Erythroblast (primary cell): ENCODE measurements at regions not wholly inside any gene's neighbourhood (a gene's known extent, or its start where the extent isn't known, plus 50 kb on each side); places are given as distances from the start of the nearest gene placed in this dataset.

ENCODE experiments used
- DNase-seq, 2 experiments: peaks; one replicate each; lab custom pipeline; 2025; lab: John Stamatoyannopoulos, UW
- GATA1 ChIP-seq: IDR thresholded peaks from 2 replicates; pipeline ENCODE4 v1.6.1; 2011; ENCODE audit warnings: low read depth, mild to moderate bottlenecking, control low read depth, low read length, moderate library complexity
- POLR2A ChIP-seq: IDR thresholded peaks from 2 replicates; pipeline ENCODE4 v1.6.1; 2011; ENCODE audit warnings: mild to moderate bottlenecking, low read length

DNA sequence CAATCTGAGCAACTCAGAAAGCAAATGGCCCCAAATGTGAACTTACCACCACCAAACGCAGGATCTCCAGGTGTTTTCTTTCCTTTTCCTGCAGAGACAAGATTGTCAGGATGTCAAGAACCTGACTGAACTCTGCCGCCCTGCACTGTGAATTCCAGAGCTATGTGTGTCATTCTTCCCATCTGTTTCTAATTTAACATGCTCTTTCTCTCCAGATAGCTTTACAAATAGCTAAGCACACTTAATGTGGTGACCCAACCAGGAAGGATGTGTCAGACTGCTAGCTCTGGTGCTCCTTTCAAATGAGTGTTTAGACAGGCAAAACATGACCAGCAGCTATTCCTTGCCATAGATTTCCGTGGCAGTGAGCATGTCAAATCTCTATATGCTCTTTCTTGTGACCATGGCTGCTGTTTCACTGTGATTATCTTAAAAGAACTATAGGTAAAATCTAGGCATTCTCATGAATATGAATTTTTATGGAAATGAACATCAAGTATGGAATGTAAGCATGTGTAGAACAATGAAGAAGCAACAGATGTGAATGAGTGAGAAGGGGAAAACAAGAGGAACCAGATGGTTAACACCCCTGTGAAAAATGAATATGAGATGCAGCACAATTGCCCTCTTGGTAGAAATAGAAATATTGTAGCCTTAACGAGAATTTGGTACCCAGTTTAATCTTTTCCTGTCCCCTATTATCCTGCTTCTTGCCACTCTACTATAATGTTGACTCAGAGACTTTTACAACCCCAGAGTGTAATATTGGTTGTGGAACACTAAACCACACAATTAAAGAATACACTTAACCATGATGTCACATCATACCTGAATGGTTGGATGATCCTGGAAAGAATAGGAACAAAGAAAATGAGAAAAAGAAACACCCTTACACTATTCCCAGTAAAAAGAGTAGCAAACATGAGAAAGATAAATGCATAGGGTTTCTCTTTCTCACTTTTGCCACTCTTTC is 247.8 kb upstream of the DKK2 start:
- TF ChIP-seq GATA1: no peak
- TF ChIP-seq POLR2A: no peak
- DNase-seq: no peak

GRCh38 chr4:107279733-107280132 is 243.6 kb upstream of the DKK2 start:
- TF ChIP-seq POLR2A (no peak), GATA1 (no peak)
- DNase-seq: no peak

DNA sequence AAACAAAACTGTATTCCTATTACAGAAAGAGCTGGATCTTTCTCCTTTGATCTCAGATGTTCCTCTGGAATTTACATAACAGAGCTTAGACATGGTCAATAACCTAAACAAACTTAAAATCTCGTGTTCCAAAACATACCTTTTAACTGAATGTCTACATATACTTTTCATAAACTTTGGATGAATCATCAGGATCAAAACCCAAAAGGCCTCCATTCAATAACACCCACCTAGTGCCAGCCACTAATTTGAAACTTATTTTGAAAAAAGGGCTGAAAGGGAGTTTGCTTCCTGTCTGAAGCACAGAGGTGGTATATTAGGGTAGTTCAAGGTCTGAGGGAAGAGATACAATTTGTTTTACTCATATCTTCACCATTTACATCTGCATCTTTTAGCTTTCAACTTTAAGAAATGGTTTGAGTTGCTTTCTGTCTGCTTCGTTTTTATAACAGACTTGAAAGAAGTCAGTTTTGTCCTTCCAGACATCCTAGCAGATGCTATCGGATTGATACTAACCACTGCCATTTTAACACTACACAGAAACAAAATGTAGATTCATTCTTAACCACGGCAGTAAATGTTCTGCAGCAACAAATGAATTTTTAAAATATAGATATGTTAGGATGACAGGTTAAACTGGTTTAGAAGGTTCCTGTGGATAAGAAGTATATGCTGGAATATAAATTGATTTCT is 242.8 kb upstream of the DKK2 start:
- DNase-seq: no peak
- TF ChIP-seq GATA1: no peak
- TF ChIP-seq POLR2A: no peak

GRCh38 chr4:107276052-107276451 is 239.9 kb upstream of the DKK2 start:
- DNase-seq: no peak
- no peak for TF ChIP-seq GATA1
- no peak for TF ChIP-seq POLR2A

DNA sequence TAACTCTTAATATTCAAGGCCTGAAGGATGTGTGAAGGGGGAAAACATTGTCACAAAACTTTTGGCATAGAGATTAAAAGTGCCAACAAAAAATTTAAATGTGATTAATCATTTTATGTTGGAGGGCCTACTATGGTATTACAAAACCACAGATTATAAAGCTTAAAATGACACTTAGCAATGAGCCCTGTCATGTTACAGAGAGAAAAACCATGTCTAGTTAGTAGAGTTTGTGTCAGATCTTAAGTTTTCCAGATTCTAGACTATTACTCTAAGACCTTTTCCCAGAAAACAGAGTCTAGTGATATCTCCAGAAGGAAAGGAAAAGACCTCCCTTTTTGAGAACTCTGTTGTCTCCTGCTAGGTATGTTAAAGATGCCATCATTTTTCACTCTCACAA is 239.1 kb upstream of the DKK2 start:
- DNase-seq: no peak
- TF ChIP-seq GATA1 (no peak), POLR2A (no peak)

DNA sequence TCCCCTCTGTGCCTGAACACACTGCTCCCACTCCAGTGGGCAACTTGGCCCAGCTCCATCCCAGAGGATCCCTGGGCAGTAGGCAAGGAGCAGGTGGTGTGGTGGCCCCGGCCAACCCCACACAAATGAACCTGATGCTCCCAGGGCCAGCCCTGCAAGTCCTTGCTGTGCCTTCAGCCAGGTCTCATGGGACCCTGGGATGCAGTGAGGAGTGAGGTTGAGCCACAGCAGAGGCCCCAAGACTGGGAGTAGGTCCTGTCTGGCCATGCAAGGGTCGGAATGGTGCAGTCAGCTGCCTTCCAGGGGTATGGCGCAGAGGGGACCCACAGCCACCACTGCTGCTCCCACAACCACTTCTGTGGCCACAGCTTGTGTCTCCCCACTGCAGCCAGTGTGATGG is 234.5 kb upstream of the DKK2 start:
- no peak for TF ChIP-seq GATA1
- TF ChIP-seq POLR2A: no peak
- no peak for DNase-seq

DNA sequence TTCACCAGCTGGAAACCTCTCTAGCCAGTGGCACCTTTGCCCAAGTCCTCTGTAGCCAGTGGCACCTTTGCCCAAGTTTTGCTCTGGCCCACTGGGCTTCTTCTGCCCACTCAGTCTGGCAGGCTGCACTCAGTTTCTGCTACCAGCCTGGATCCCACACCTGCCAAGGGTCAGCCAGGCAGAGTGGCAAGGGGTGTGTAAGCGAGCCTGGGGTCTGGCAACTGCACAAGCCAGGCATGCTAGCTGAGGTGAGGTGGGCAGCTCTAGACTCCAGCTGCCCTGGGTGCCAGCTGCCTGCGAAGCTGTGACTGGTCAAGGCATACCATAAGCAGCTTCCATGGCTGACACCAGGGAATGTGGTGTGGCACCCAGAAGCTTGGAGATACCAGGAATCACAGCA is 233.1 kb upstream of the DKK2 start:
- TF ChIP-seq POLR2A (no peak), GATA1 (no peak)
- DNase-seq: no peak

GRCh38 chr4:107265859-107266258 is 229.7 kb upstream of the DKK2 start:
- no peak for DNase-seq
- no peak for TF ChIP-seq POLR2A

DNA sequence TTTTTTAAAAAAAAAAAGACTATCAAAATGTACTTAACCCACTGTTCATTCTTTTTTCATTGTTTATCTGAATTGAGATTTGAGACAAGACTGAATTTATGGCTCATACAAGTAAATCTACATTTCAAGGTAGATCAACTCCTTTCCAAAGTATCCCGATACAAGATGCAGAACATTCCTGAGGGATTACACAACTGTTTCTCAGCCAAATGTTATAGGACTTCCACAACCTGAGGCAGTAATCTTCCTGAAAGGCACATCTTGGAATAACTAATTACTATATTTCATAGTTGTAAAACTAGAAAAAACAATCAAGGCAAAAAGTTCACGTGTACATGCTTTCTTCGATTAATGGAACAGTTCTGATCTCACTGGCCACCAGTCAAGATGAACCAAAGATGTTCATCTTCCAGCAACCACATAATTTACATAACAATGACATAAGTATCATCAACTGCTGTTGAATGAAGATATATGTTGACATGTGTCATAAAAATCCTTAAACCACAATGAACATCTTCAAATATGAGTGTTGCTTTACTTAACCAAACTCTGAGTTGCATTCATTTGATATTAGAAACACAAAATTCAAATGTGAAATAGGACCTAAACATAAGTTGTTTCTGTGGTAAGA is 225.2 kb upstream of the DKK2 start:
- no peak for DNase-seq
- TF ChIP-seq GATA1: no peak
- TF ChIP-seq POLR2A: no peak

GRCh38 chr4:107258359-107258758 is 222.2 kb upstream of the DKK2 start:
- no peak for TF ChIP-seq GATA1
- DNase-seq: no peak

DNA sequence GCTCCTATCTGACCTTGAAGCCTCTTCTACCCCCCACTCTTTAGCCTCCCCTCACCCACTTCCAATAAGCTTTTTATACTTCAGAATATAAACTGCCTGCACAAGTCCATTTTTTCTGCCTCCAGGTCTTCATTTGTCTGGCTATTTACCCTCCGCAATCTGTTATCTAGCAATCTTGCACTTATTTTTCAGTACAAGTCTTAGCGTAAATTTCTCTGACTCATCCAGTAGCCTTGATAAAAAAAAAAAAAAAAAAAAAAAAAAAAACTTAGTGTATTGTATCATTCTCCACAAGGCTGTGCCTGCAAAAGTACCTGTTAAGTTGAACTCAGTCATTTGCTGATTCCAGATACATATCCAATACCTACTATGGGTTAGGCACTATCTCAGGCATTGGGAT is 219.5 kb upstream of the DKK2 start:
- TF ChIP-seq GATA1 (no peak), POLR2A (no peak)
- no peak for DNase-seq

- TF ChIP-seq GATA1 (no peak), POLR2A (no peak)
- DNase-seq: no peak
Measured at GRCh38 chr4:107255114-107255513, 219.0 kb upstream of the DKK2 start.

DNA sequence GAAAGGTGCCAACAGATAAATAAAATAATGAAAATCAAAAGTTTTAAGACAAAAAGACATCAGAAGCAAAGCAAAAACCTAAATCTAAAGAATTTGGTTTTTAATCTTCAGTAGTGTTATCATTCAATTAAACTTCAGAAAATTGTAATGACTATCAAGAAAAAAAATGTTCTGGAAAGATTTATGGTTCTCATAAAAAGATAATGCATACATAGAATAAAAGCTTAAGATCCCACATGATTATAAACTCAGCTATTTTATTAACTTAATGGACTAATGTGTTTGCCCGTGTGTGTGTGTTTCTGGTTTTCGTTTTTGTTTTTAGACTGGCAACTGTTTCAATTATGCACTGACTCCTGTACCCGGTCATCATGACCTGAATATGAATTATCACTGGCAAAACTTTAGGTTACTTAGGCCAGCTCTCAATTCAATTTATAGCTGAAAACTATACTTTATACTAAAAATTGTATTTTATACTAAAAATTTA is 217.5 kb upstream of the DKK2 start:
- no peak for TF ChIP-seq GATA1
- no peak for TF ChIP-seq POLR2A
- DNase-seq: no peak

DNA sequence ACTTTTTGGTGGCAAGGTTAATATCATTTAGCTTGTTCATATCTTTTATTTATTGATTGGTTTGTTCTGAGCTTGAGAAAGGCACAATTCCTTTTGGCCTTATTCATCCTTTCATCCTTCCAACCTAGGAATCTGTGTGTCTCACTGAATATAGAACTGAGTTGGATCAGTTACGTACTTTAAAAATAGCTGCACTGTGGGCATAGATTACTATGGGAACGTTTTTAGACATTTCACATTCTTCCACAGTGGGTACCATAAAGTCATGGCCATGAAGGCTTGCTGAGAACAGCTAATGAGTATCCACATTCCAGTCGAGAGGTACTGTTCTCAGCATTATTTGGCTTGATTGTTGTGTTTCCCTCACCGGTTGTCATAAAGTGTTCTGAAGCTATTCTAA is 217.0 kb upstream of the DKK2 start:
- DNase-seq: no peak
- TF ChIP-seq GATA1 (no peak), POLR2A (no peak)

GRCh38 chr4:107252571-107252970 is 216.5 kb upstream of the DKK2 start:
- TF ChIP-seq POLR2A (no peak), GATA1 (no peak)
- no peak for DNase-seq
